Smooth muscle cell (in vitro differentiated cells): ENCODE measurements at regions not wholly inside any gene's neighbourhood (a gene's known extent, or its start where the extent isn't known, plus 50 kb on each side); places are given as distances from the start of the nearest gene placed in this dataset.

Source experiments
- DNase-seq: peaks from one replicate; lab custom pipeline; 2025; ENCODE audit not compliant: unreplicated experiment; lab: John Stamatoyannopoulos, UW
- H2AFZ ChIP-seq: fragments of 200-600 bp; sonication (generic); 2 replicates; pipeline ENCODE4 v1.6.0; 2016; ENCODE audit warnings: antibody characterized with exemption, low read depth, mild to moderate bottlenecking
- H3F3A ChIP-seq: fragments of 200-600 bp; sonication (generic); 2 replicates; pipeline ENCODE4 v1.6.0; 2017; ENCODE audit warnings: antibody characterized with exemption, low read depth
- H3K27ac ChIP-seq: fragments of 200-600 bp; sonication (generic); 2 replicates; pipeline ENCODE4 v1.5.1; 2016; ENCODE audit warnings: low read depth, mild to moderate bottlenecking
- H3K27me3 ChIP-seq: fragments of 200-600 bp; sonication (generic); 2 replicates; pipeline ENCODE4 v1.6.1; 2016; ENCODE audit warnings: low read depth, mild to moderate bottlenecking
- H3K36me3 ChIP-seq: fragments of 200-600 bp; sonication (generic); 2 replicates; pipeline ENCODE4 v1.5.1; 2016; ENCODE audit warnings: low read depth
- H3K4me1 ChIP-seq: fragments of 200-600 bp; sonication (generic); 2 replicates; pipeline ENCODE4 v1.5.1; 2016; ENCODE audit warnings: low read depth
- H3K4me2 ChIP-seq: fragments of 200-600 bp; sonication (generic); 2 replicates; pipeline ENCODE4 v1.6.0; 2016; ENCODE audit warnings: mild to moderate bottlenecking
- H3K4me3 ChIP-seq: fragments of 200-600 bp; sonication (generic); 2 replicates; pipeline ENCODE4 v1.5.1; 2016; ENCODE audit warnings: mild to moderate bottlenecking
- H3K79me2 ChIP-seq: fragments of 200-600 bp; sonication (generic); 2 replicates; pipeline ENCODE4 v1.6.0; 2016; ENCODE audit warnings: low read depth, mild to moderate bottlenecking
- H3K9ac ChIP-seq: fragments of 200-600 bp; sonication (generic); 2 replicates; pipeline ENCODE4 v1.6.0; 2016; ENCODE audit warnings: low read depth
- H3K9me3 ChIP-seq: fragments of 200-600 bp; sonication (generic); replicated peaks from 2 replicates; pipeline ENCODE4 v1.5.1; 2016; ENCODE audit warnings: low read depth
- H4K20me1 ChIP-seq: fragments of 200-600 bp; sonication (generic); 2 replicates; pipeline ENCODE4 v1.6.0; 2016; ENCODE audit warnings: low read depth
- WGBS: methylation state at CpG from one replicate; pipeline ENCODE4 v1.1.7; 2016; ENCODE audit warnings: low lambda C conversion rate; 5-methylcytosine and 5-hydroxymethylcytosine counted together
- TF ChIP-seq, protein P1 (sequence below): fragments of 200-600 bp; sonication (generic); IDR thresholded peaks from 2 replicates; pipeline ENCODE4 v1.5.1; 2017; ENCODE audit warnings: borderline replicate concordance, mild to moderate bottlenecking, antibody characterized with exemption; ENCODE audit not compliant: insufficient read depth, poor library complexity, severe bottlenecking

DNA sequence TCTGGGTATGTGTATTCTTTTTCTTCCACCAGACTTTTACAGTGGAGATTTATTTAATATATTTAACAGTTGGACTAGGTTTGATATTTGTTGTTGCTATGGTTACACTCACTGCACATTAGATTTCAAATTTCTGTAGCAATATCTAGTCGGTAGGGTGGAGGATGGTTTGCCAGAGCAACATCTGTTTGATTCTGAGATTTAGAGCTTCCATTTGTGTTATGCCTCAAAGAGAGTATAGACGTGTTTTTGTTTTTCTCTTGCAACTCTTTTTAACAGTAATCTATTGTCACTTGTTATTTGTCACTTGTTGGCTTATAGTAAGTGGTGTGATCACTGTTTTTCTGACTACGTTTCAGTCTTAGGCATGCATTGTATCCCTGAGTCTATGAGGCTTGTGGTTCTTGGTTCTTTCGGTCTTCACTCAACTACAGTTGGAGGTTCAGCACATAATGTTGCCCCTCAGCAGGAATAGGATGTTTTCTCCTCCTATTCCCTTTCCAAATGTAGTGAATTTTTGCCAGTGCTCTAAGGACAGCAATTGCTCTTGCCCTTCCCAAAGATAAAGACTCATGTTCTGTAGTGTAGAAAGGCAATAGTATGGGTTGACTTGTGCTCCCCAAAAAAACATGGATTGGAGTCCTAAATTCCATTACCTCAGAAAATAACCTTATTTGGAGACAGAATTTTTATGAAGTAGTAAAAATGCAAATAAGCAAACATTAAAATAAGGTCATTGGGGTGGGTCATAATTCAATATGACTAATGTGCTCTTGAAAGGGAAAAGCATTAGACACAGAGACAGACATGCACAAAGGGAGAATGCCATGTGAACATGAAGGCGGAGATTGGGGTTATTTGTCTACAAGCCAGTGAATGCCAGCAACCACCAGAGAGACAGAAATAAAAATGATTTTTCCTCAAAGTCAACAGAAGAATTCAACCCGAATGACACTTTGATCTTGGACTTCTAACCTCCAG, 692.1 kb downstream of the DIPK2A start:
- Histone ChIP-seq H3K27ac (no peak overlapping the region), H3F3A (no peaks in the 10 kb centered on the region), H2AFZ (no peak overlapping the region), H3K4me1 (peaks cover 6% of the 10 kb centered on the region), H3K4me3 (no peak overlapping the region), H4K20me1 (no peaks in the 10 kb centered on the region), H3K9ac (no peak overlapping the region), H3K79me2 (no peaks in the 10 kb centered on the region), H3K4me2 (no peak overlapping the region), H3K9me3 (peaks cover 3% of the 10 kb centered on the region), H3K36me3 (no peaks in the 10 kb centered on the region), H3K27me3 (no peaks in the 10 kb centered on the region)
- WGBS = 91% methylated on average over 6 of the region's 6 CpGs
- TF ChIP-seq, protein P1, sequence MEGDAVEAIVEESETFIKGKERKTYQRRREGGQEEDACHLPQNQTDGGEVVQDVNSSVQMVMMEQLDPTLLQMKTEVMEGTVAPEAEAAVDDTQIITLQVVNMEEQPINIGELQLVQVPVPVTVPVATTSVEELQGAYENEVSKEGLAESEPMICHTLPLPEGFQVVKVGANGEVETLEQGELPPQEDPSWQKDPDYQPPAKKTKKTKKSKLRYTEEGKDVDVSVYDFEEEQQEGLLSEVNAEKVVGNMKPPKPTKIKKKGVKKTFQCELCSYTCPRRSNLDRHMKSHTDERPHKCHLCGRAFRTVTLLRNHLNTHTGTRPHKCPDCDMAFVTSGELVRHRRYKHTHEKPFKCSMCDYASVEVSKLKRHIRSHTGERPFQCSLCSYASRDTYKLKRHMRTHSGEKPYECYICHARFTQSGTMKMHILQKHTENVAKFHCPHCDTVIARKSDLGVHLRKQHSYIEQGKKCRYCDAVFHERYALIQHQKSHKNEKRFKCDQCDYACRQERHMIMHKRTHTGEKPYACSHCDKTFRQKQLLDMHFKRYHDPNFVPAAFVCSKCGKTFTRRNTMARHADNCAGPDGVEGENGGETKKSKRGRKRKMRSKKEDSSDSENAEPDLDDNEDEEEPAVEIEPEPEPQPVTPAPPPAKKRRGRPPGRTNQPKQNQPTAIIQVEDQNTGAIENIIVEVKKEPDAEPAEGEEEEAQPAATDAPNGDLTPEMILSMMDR = no peak
- no peak for DNase-seq

DNA sequence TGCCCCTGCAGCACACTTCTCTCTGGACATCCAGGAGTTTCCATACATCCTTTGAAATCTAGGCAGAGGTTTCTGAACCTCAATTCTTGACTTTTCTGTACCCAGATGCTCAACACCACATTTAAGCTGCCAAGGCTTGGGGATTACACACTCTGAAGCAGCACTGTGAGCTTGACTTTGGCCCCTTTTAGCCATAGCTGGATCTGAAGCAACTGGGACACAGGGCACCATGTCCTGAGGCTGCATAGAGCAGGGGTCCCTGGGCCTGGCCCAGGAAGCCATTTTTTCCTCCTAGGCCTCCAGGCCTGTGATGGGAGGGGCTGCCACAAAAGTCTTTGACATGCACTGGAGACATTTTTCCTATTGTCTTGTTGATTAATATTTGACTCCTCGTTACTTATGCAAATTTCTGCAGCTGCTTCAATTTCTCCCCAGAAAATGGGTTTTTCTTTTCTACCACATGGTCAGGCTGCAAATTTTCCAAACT, 694.0 kb downstream of the DIPK2A start:
- H3K9ac ChIP-seq = no peak overlapping the region
- WGBS = 86% methylated on average over 1 of the region's 1 CpG
- H3K27ac ChIP-seq = no peak overlapping the region
- no peak overlapping the region for H2AFZ ChIP-seq
- H3F3A ChIP-seq = no peaks in the 10 kb centered on the region
- no peaks in the 10 kb centered on the region for H3K27me3 ChIP-seq
- no peak overlapping the region for H3K4me3 ChIP-seq
- peaks cover 3% of the 10 kb centered on the region for H3K9me3 ChIP-seq
- H3K36me3 ChIP-seq = no peaks in the 10 kb centered on the region
- no peaks in the 10 kb centered on the region for H3K79me2 ChIP-seq
- TF ChIP-seq, protein P1 = no peak
- H3K4me2 ChIP-seq = no peak overlapping the region
- H4K20me1 ChIP-seq = no peaks in the 10 kb centered on the region
- H3K4me1 ChIP-seq = peaks cover 6% of the 10 kb centered on the region
- no peak for DNase-seq

DNA sequence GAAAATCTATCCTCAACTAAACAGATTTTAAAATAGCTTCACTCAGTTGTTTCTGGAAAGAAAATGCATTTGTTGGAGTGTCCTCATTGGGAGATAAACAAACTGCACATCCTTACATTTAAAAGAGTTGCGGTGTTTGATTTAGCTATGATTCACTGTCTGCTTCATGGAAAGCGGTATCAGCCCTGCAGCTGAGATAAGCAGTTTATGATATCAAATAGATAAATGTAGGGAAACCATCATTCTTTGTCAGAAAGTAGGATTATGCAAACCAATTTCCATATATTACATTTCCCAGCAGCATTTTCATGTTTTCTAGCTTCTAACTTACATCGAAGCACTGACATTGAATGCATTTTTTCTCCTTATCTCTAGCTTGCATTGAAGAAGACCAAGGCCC, 698.9 kb downstream of the DIPK2A start:
- H3K79me2 ChIP-seq = no peaks in the 10 kb centered on the region
- H2AFZ ChIP-seq = peak overlapping the region; percentile 47
- H3K9ac ChIP-seq = no peak overlapping the region
- 42% methylated on average over 3 of the region's 3 CpGs for WGBS
- H3K4me3 ChIP-seq = no peak overlapping the region
- H3K4me1 ChIP-seq = peaks cover 6% of the 10 kb centered on the region
- no peak overlapping the region for H3K27ac ChIP-seq
- H3F3A ChIP-seq = no peaks in the 10 kb centered on the region
- DNase-seq = no peak
- TF ChIP-seq, protein P1 = no peak
- H4K20me1 ChIP-seq = no peaks in the 10 kb centered on the region
- peaks cover 3% of the 10 kb centered on the region for H3K9me3 ChIP-seq
- no peaks in the 10 kb centered on the region for H3K27me3 ChIP-seq
- peak overlapping the region; percentile 28 for H3K4me2 ChIP-seq
- no peaks in the 10 kb centered on the region for H3K36me3 ChIP-seq
